RKO (cell line): ENCODE measurements at regions not wholly inside any gene's neighbourhood (a gene's known extent, or its start where the extent isn't known, plus 50 kb on each side); places are given as distances from the start of the nearest gene placed in this dataset.

Experiments
- DNase-seq: peaks from one replicate; pipeline ENCODE4 v3.0.0-alpha.2; 2016; ENCODE audit warnings: low spot score

- DNase-seq, result no peak
Observed at GRCh38 chr1:83813576-83813975, 185.4 kb downstream of the TTLL7 start.

- no peak for DNase-seq
Observed at GRCh38 chr1:83810144-83810543, 188.8 kb downstream of the TTLL7 start.

- no peak for DNase-seq
Observed at GRCh38 chr1:83808536-83808935, 190.4 kb downstream of the TTLL7 start.

- DNase-seq, result no peak
Observed at GRCh38 chr1:83807821-83808220, 191.1 kb downstream of the TTLL7 start.

DNA sequence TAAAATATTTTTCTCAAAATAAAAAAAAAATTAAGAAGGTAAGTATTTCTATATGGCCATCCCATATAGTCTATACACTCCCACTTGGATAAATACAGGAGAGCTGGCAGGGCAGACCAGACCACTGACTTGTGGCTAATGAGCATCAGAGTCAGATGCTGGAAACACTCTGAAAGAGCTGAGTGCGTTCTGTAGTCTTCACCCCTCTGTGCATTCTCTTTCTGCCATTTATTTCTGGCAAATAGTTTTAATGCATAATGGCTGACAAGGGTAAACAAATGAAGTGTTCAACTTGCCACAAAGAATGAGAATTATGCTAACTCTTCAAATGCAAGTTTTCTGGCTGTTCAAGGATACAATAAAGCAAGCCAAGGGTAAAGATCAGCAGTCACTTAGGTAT is 191.7 kb downstream of the TTLL7 start:
- DNase-seq, result no peak

DNA sequence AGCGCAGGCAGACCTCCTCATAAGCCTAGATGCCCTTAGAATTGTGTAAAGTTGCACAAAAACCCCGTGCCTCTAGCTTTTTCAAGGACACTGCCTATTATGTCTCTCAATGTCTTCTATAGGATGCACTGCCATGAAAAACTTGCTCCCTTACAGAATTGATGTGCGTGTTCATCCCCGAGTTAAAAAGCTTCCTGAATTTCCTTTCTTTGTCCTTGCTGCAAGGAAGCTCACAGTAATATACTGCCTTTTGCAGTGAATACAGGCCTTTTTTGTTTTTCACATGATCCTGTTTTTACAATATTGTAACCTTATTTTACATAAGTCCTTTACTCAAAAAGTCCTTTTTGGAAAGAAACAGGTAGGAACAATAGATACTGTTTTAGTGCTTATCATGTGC is 193.0 kb downstream of the TTLL7 start:
- no peak for DNase-seq

DNA sequence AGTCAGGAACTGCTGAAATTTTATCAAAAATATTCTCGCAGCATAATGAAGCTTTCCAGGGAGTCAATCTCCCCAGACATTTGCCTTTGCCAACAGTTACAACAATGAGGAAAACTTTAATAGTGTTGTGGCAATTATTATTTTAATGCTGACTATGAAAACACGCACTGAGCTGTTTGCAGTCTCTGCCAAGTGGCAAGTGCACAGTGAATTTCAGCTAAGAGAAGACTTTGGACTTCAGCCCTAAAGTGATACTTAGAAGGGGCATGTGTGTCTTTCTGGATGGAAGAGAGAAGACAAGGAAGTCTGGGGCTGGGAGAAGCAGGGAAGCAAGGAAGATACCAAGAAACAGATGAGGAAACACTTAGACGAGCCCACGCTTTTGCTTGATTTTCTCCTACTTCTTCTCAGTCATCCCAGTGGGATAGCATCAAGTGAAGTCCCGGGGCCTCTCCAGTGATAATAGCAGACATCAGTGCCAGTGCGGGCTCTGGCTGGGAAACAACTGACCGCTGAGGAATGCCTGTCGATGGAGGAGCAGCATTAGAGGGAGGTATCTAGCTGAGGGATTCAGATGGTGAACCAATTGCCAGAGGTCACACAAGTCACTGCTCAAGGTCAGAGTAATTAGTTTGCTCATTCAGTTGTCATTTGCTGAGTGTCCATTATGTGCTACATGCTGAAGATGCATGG is 196.3 kb downstream of the TTLL7 start:
- DNase-seq, result no peak

GRCh38 chr1:83802023-83802422 is 196.9 kb downstream of the TTLL7 start:
- DNase-seq, result no peak

- no peak for DNase-seq
Observed at GRCh38 chr1:83800066-83800465, 198.9 kb downstream of the TTLL7 start.

GRCh38 chr1:83799594-83799993 is 199.3 kb downstream of the TTLL7 start:
- no peak for DNase-seq

- no peak for DNase-seq
Observed at GRCh38 chr1:83798965-83799364, 200.0 kb downstream of the TTLL7 start.

GRCh38 chr1:83796409-83796808 is 202.5 kb downstream of the TTLL7 start:
- no peak for DNase-seq

- no peak for DNase-seq
Observed at GRCh38 chr1:83794384-83794783, 204.5 kb downstream of the TTLL7 start.

- DNase-seq, result peak; percentile 24
Observed at GRCh38 chr1:83791821-83792437, 207.0 kb downstream of the TTLL7 start.

DNA sequence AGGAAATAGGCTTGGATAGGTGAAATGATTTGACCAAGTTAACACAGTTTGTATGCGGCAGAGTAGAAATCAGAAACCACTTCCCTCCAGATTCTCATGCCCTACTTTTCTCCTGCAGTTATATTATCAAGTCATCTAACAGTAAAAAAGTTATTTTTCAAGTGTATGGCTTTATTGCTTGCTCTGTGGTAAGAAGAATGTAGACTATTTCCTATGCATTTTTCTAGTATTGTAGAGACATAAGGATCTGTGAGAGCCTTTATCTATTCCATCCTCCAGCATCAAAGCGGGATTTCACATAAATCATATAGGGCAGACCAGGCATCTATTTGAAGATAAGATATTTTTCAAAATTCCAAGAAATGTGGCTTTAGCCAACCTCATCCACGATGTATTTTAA is 208.5 kb downstream of the TTLL7 start:
- no peak for DNase-seq

- DNase-seq, result no peak
Observed at GRCh38 chr1:83787246-83787998, 211.5 kb downstream of the TTLL7 start.

DNA sequence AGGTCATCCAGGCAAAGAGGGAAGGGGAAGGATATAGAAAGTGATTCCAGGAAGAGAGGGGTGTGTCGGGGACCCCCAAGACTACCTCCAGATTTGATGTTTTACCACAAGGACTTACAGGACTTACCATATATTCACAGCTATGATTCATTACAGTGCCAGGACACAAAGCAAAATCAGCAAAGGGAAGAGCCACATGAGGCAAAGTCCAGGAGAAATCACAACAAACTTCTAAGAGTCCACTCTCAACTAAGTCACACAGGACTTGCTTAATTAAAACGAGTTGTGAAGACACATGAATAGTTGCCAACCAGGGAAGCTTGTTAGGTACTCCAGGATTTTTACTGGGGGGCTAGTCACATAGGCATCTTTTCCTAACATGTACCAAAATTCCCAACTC is 217.3 kb downstream of the TTLL7 start:
- no peak for DNase-seq

DNA sequence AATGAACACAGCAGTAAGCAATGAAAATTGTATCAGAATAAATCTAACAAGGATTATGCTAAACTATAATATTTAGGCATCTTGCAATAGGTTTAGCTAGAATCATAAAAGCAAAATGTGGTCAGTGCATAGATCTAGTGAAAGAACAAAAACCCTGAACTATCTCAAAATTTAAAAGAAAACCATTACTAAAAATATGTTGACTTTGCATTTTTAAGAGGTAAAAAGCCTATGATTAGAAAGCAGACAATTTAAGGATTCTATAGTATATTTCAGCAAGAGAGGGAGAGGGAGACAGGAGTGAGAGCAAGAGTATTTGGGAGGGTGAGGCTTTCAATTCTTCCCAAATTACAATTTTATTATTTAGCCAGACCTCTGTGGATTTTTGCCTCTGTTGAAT is 219.4 kb downstream of the TTLL7 start:
- DNase-seq, result no peak

DNA sequence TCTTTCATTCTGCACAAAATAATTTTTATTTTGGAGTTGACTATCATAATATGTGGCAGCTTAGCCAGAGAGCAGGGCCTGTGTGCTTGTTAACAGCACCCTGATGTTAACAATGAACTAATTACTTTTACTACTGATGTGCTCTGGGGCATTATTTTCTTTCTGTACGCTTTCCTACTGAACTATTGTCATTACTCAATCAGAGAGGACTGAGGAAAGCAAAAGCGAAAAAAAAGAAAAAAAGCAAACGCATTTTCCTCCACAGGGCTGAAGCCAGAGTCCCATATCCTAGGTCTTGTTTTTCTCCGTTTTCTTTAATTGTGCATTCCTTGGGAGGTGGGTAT is 221.2 kb downstream of the TTLL7 start:
- no peak for DNase-seq

DNA sequence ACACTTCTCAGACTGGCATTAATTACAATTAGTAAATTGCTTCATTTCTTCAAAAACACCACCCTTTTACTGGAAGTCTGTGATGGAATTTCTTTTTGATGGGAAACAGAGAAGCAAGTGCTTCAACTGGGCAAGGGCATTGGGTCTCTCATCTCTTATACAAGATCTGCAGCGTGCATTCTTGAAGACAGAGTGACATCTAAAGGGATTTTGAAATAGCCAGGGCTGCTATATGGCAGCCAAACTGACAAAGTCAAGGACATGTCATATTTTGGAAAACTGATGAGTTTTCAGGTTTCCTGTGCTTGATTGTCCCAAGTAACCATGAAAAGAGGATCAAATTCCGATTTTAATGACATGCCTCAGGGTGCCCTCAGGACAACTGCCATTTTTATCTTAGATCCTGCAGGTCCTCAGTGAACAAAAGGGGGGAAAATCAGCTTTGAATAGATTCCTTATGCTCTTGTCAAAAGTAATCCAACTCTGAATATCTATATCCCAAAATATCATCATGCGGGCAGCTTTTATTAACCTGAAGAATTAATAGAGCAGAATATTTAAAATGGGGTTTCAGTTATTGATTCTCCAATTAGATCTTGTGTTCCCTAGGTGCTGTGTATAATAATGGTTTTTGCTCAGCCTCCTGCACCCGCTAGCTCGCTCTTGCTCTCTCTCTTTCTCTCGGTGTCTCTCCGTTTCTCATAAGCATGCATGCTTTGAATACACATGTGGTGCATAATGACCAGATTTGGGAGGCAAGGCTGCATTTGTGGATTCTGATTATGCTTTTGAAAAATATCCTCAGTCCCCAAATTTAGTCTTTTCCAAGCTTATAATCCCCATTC is 221.8 kb downstream of the TTLL7 start:
- DNase-seq, result no peak

DNA sequence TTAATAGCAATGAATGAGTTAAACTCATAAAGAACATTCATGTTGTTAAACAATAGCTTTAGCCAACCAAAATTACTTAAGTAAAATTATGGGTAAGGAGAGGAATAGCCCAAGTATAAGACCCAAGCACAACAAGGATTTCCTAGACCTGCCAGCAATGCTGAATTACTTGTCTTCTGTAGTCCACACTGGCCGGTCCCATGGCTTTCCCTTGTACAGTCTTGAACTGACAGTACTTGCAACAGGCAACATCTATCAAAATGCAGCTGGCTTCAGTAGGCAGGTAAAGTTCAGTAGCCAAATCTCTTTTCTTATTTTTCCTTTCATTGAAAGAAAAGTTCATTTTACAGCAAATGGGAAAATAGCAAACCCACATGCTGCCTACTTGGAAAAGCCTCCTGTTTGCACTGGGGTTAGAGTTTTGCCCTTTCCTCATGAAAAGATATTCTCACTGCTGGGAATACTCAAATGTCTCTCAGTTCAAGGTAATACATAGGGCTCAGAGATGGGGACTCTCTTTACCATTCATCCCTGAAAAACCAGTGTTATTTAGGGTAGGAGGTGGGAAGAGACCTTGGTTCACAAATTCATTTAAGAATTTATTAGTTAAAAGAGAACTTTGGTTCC is 222.8 kb downstream of the TTLL7 start:
- no peak for DNase-seq

GRCh38 chr1:83773059-83773458 is 225.9 kb downstream of the TTLL7 start:
- DNase-seq, result no peak
